HCT116 (cell line): ENCODE measurements at regions not wholly inside any gene's neighbourhood (a gene's known extent, or its start where the extent isn't known, plus 50 kb on each side); places are given as distances from the start of the nearest gene placed in this dataset.

Experiments used
- ATAC-seq: fragments of 200-7000 bp; cut with Tn5 transposase; 2 replicates; pipeline ENCODE4 v1.9.1; 2020; ENCODE audit warnings: mild to moderate bottlenecking, moderate library complexity
- BruUV-seq: library from RNA; stranded (reverse); fragments of 400-500 nt; replicated peaks from 2 replicates; lab custom pipeline; 2021; lab: Mats Ljungman, UMichigan
- CTCF ChIA-PET: fragments of 300-600 bp; sonication (Branson Sonifier 250); formaldehyde crosslinking; loops from one replicate; lab custom pipeline; 2021; ENCODE audit warnings: antibody characterized with exemption; lab: Charles Lee
- POLR2A ChIA-PET: fragments of 300-600, 350-600 bp; sonication (Branson Sonifier 250); formaldehyde crosslinking; loops from one replicate; lab custom pipeline; 2021; ENCODE audit warnings: antibody characterized with exemption; lab: Charles Lee
- RAD21 ChIA-PET, 2 experiments: fragments of 300-600 bp; sonication (Branson Sonifier 250); formaldehyde crosslinking; loops; one replicate each; lab custom pipeline; 2023; ENCODE audit warnings: low total read pairs in 2 of 2; ENCODE audit not compliant: uncharacterized antibody in 2 of 2, unreplicated experiment in 2 of 2, low non-redundant PET in 1 of 2; lab: Charles Lee
- DNase-seq: peaks from one replicate; pipeline ENCODE4 v3.0.0-alpha.2; 2010; ENCODE audit warnings: low read depth, low spot score
- H2AFZ ChIP-seq: fragments of 200-600 bp; shearing (Covaris generic), sonication (generic); 2 replicates; pipeline ENCODE4 v1.6.1; 2017; ENCODE audit warnings: low read depth, mixed run types, mixed read lengths, antibody characterized with exemption, low read length; ENCODE audit not compliant: poor library complexity, severe bottlenecking
- H3K27ac ChIP-seq: 2 replicates; pipeline ENCODE4 v1.5.1; 2012; ENCODE audit warnings: low read depth, low read length
- H3K27me3 ChIP-seq: fragments of 200-600 bp; sonication (generic); 2 replicates; pipeline ENCODE4 v1.6.1; 2016; ENCODE audit warnings: mixed run types, low read length, mixed read lengths; ENCODE audit not compliant: insufficient read depth
- H3K36me3 ChIP-seq, 2 experiments: fragments of 200-500 bp in 1 of 2; fragments of 200-600 bp in 1 of 2; sonication (Bioruptor generic) in 1 of 2; sonication (generic) in 1 of 2; 2 replicates each; pipeline versions ENCODE4 v1.5.1 to v1.6.1; 2014 to 2016; ENCODE audit warnings: low read length in 2 of 2, inconsistent platforms in 1 of 2, mixed read lengths in 1 of 2, mixed run types in 1 of 2; ENCODE audit not compliant: insufficient read depth in 2 of 2, control insufficient read depth in 1 of 2
- H3K4me1 ChIP-seq, 2 experiments: fragments of 200-600 bp in 1 of 2; sonication (generic) in 1 of 2; 2 replicates each; pipeline versions ENCODE4 v1.5.1 to v1.6.1; 2012 to 2017; ENCODE audit warnings: low read length in 2 of 2, inconsistent platforms in 1 of 2, mild to moderate bottlenecking in 1 of 2, mixed read lengths in 1 of 2, mixed run types in 1 of 2, moderate library complexity in 1 of 2; ENCODE audit not compliant: insufficient read depth in 2 of 2, control insufficient read depth in 1 of 2
- H3K4me2 ChIP-seq: fragments of 200-600 bp; sonication (generic); 2 replicates; pipeline ENCODE4 v1.6.1; 2017; ENCODE audit warnings: mixed run types, low read length, mixed read lengths
- H3K4me3 ChIP-seq, 2 experiments: fragments of 200-600 bp in 1 of 2; sonication (generic) in 1 of 2; replicated peaks in 1 of 2; 2 replicates each; pipeline ENCODE4 v1.5.1; 2011 to 2016; ENCODE audit warnings: low read length in 2 of 2, control low read depth in 1 of 2, low read depth in 1 of 2, mild to moderate bottlenecking in 1 of 2, mixed read lengths in 1 of 2, mixed run types in 1 of 2
- H3K79me2 ChIP-seq: fragments of 200-600 bp; sonication (generic); 2 replicates; pipeline ENCODE4 v1.6.1; 2017; ENCODE audit warnings: mild to moderate bottlenecking, mixed run types, low read length, moderate library complexity, mixed read lengths; ENCODE audit not compliant: insufficient read depth
- H3K9ac ChIP-seq: fragments of 200-600 bp; sonication (generic); 2 replicates; pipeline ENCODE4 v1.6.1; 2016; ENCODE audit warnings: low read length, mixed read lengths
- H3K9me2 ChIP-seq: fragments of 200-600 bp; sonication (generic), shearing (Covaris generic); 2 replicates; pipeline ENCODE4 v1.6.1; 2017; ENCODE audit warnings: mixed run types, mild to moderate bottlenecking, moderate library complexity; ENCODE audit not compliant: insufficient read depth
- H3K9me3 ChIP-seq, 2 experiments: fragments of 200-500 bp in 1 of 2; fragments of 200-600 bp in 1 of 2; sonication (Bioruptor generic) in 1 of 2; sonication (generic) in 1 of 2; 2 replicates each; pipeline ENCODE4 v1.6.1; 2014 to 2017; ENCODE audit warnings: low read length in 2 of 2, mixed read lengths in 2 of 2, inconsistent platforms in 1 of 2, low read depth in 1 of 2, mild to moderate bottlenecking in 1 of 2, mixed run types in 1 of 2, moderate library complexity in 1 of 2; ENCODE audit not compliant: control insufficient read depth in 1 of 2, insufficient read depth in 1 of 2
- H4K20me1 ChIP-seq: fragments of 200-600 bp; sonication (generic), shearing (Covaris generic); 2 replicates; pipeline ENCODE4 v1.6.1; 2017; ENCODE audit warnings: mixed run types, mild to moderate bottlenecking, moderate library complexity; ENCODE audit not compliant: insufficient read depth
- EGR1 ChIP-seq: IDR thresholded peaks from 2 replicates; pipeline ENCODE4 v1.6.1; 2012; ENCODE audit warnings: low read depth
- FOSL1 ChIP-seq: IDR thresholded peaks from 2 replicates; pipeline ENCODE4 v1.6.1; 2012; ENCODE audit warnings: low read depth
- JUND ChIP-seq: IDR thresholded peaks from 2 replicates; pipeline ENCODE4 v1.6.1; 2012
- POLR2AphosphoS5 ChIP-seq: IDR thresholded peaks from 2 replicates; pipeline ENCODE4 v1.6.1; 2011; ENCODE audit warnings: mild to moderate bottlenecking, low read depth, low read length, moderate library complexity
- RAD21 ChIP-seq: IDR thresholded peaks from 2 replicates; pipeline ENCODE4 v1.6.1; 2012; ENCODE audit warnings: low read depth, mild to moderate bottlenecking
- SIN3A ChIP-seq: IDR thresholded peaks from 2 replicates; pipeline ENCODE4 v1.6.1; 2012; ENCODE audit warnings: low read depth
- SP1 ChIP-seq: IDR thresholded peaks from 2 replicates; pipeline ENCODE4 v1.6.1; 2012; ENCODE audit warnings: low read depth
- YY1 ChIP-seq: IDR thresholded peaks from 2 replicates; pipeline ENCODE4 v1.6.1; 2011; ENCODE audit warnings: low read length, low read depth, moderate library complexity, mild to moderate bottlenecking; ENCODE audit not compliant: insufficient replicate concordance; ENCODE audit errors: extremely low read depth
- intact Hi-C: fragments of 100-400 bp; cut with micrococcal nuclease; formaldehyde crosslinking; loops from 2 replicates; pipeline ENCODE4 v1.10.0; 2022
- TF ChIP-seq, protein P1 (sequence below), 3 experiments: fragments of 200-600 bp in 1 of 3; sonication (generic) in 1 of 3; IDR thresholded peaks in 2 of 3; conservative IDR thresholded peaks in 1 of 3; 2 replicates each; pipeline ENCODE4 v1.5.1; 2012 to 2017; ENCODE audit warnings: low read depth in 2 of 3, low read length in 2 of 3, antibody characterized with exemption in 1 of 3, borderline replicate concordance in 1 of 3, control low read depth in 1 of 3, mild to moderate bottlenecking in 1 of 3, mixed read lengths in 1 of 3, mixed run types in 1 of 3, moderate library complexity in 1 of 3; ENCODE audit not compliant: insufficient read depth in 1 of 3
- TF ChIP-seq, protein P2 (sequence below): IDR thresholded peaks from 2 replicates; pipeline ENCODE4 v1.6.1; 2012; ENCODE audit warnings: low read depth
- TF ChIP-seq, protein P3 (sequence below): IDR thresholded peaks from 2 replicates; pipeline ENCODE4 v1.6.1; 2012

DNA sequence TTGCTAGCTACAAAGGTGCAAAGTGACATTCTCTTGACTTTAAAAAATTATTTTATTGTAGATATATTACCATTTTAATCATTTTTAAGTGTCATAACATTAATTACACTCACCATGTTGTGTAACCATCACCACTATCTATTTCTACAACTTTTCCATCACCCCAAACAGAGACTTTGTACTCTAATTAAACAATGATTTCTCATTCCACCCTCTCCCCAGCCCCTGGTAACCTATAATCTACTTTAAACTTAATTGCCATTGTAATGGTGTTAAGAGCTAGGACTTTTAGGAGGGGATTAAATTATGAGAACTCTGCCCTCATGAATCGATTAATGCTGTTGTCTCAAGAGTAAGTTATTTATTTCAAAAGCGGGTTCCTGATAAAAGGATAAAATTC lies 352.9 kb upstream of the SEL1L start (continued):
- TF ChIP-seq, protein P1, sequence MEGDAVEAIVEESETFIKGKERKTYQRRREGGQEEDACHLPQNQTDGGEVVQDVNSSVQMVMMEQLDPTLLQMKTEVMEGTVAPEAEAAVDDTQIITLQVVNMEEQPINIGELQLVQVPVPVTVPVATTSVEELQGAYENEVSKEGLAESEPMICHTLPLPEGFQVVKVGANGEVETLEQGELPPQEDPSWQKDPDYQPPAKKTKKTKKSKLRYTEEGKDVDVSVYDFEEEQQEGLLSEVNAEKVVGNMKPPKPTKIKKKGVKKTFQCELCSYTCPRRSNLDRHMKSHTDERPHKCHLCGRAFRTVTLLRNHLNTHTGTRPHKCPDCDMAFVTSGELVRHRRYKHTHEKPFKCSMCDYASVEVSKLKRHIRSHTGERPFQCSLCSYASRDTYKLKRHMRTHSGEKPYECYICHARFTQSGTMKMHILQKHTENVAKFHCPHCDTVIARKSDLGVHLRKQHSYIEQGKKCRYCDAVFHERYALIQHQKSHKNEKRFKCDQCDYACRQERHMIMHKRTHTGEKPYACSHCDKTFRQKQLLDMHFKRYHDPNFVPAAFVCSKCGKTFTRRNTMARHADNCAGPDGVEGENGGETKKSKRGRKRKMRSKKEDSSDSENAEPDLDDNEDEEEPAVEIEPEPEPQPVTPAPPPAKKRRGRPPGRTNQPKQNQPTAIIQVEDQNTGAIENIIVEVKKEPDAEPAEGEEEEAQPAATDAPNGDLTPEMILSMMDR (IDR thresholded peaks at IDR 0.05 in 2 of 3, conservative IDR thresholded peaks at IDR 0.05 in 1 of 3; ENCODE audit: borderline replicate concordance in 1 of 3, insufficient read depth in 1 of 3, low read depth in 2 of 3, low read length in 2 of 3) = no peak
- TF ChIP-seq POLR2AphosphoS5 (no peak), YY1 (no peak), JUND (no peak), SIN3A (no peak), SP1 (no peak), FOSL1 (no peak), EGR1 (no peak)
- TF ChIP-seq, protein P2, sequence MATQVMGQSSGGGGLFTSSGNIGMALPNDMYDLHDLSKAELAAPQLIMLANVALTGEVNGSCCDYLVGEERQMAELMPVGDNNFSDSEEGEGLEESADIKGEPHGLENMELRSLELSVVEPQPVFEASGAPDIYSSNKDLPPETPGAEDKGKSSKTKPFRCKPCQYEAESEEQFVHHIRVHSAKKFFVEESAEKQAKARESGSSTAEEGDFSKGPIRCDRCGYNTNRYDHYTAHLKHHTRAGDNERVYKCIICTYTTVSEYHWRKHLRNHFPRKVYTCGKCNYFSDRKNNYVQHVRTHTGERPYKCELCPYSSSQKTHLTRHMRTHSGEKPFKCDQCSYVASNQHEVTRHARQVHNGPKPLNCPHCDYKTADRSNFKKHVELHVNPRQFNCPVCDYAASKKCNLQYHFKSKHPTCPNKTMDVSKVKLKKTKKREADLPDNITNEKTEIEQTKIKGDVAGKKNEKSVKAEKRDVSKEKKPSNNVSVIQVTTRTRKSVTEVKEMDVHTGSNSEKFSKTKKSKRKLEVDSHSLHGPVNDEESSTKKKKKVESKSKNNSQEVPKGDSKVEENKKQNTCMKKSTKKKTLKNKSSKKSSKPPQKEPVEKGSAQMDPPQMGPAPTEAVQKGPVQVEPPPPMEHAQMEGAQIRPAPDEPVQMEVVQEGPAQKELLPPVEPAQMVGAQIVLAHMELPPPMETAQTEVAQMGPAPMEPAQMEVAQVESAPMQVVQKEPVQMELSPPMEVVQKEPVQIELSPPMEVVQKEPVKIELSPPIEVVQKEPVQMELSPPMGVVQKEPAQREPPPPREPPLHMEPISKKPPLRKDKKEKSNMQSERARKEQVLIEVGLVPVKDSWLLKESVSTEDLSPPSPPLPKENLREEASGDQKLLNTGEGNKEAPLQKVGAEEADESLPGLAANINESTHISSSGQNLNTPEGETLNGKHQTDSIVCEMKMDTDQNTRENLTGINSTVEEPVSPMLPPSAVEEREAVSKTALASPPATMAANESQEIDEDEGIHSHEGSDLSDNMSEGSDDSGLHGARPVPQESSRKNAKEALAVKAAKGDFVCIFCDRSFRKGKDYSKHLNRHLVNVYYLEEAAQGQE = no peak

DNA sequence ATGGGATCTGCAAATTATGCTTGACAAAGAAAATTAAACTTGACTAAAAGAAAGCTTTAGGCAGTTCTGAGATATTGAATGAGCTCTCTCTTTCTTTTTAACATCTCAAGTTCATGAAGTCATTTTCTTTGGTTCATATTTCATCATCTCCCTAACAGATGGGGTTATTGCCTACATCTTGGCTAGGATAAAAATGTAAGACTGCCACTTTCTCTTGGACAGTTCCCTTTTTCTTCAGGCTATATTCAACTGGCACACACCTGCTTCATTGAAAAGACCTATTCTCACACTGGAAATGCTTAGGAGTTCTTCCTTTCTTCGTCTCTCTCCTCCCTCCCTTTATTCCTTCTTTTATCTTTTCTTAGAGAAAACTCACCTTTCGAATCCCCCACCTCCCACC lies 355.9 kb upstream of the SEL1L start:
- H3K9ac ChIP-seq = no peak overlapping the region
- no peak overlapping the region for H3K27ac ChIP-seq
- no peaks in the 10 kb centered on the region for H3K79me2 ChIP-seq
- H3K9me3 ChIP-seq = peaks cover 0 to 13% of the 10 kb centered on the region in 2 experiments; a peak in 2 of 4 replicates
- DNase-seq (no peak), ATAC-seq (no peak)
- intact Hi-C loops = no loop called here
- no peaks in the 10 kb centered on the region for H3K9me2 ChIP-seq
- H2AFZ ChIP-seq = no peak overlapping the region
- no peaks in the 10 kb centered on the region for H3K36me3 ChIP-seq
- H3K4me3 ChIP-seq = no peak overlapping the region
- no TSS peak for BruUV-seq
- no peaks in the 10 kb centered on the region for H3K4me1 ChIP-seq
- CTCF ChIA-PET = no interaction called here
- H3K4me2 ChIP-seq = no peak overlapping the region
- H4K20me1 ChIP-seq = no peaks in the 10 kb centered on the region
- POLR2A ChIA-PET = no interaction called here
- RAD21 ChIA-PET = no interaction called here
- H3K27me3 ChIP-seq = no peaks in the 10 kb centered on the region
- TF ChIP-seq, protein P3, sequence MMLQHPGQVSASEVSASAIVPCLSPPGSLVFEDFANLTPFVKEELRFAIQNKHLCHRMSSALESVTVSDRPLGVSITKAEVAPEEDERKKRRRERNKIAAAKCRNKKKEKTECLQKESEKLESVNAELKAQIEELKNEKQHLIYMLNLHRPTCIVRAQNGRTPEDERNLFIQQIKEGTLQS = no peak
- no peak for TF ChIP-seq RAD21
- no peak for TF ChIP-seq SP1
- no peak for TF ChIP-seq SIN3A
- TF ChIP-seq, protein P2 = no peak
- TF ChIP-seq EGR1 = no peak
- no peak for TF ChIP-seq JUND
- TF ChIP-seq, protein P1 (IDR thresholded peaks at IDR 0.05 in 2 of 3, conservative IDR thresholded peaks at IDR 0.05 in 1 of 3; ENCODE audit: borderline replicate concordance in 1 of 3, insufficient read depth in 1 of 3, low read depth in 2 of 3, low read length in 2 of 3) = no peak
